HG03521 (cell line): ENCODE measurements at regions not wholly inside any gene's neighbourhood (a gene's known extent, or its start where the extent isn't known, plus 50 kb on each side); places are given as distances from the start of the nearest gene placed in this dataset.

Experiments
- ATAC-seq: cut with Tn5 transposase; IDR thresholded peaks from one replicate; pipeline ENCODE4 v1.9.1; 2021; ENCODE audit warnings: mild to moderate bottlenecking, moderate library complexity; ENCODE audit not compliant: unreplicated experiment

- no peak for ATAC-seq
These were observed 54.5 kb upstream of the TMEM18 start for GRCh38 chr2:731711-732110.

GRCh38 chr2:729376-729861 lies 52.2 kb upstream of the TMEM18 start:
- ATAC-seq: no peak

DNA sequence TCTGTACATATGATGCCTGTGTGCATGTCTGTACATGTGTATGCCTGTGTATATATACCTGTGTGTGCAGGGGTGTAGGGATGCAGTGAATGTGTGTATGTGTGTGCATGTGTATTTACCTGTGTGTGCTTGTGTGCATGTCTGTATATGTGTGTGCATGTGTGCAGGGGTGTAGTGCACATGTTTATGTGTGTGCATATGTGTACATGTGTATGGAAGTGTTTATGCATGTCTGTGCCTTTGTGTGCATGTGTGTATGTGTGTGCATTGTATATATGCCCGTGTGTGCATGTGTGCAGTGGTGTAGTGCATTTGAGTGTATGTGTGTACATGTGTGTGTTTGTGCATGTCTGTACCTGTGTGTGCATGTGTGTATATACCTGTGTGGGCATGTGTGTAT lies 51.0 kb upstream of the TMEM18 start:
- no peak for ATAC-seq

GRCh38 chr2:727071-727470 lies 49.9 kb upstream of the TMEM18 start:
- peak; percentile 63 for ATAC-seq
